HPDE6-E6E7 (cell line): ENCODE measurements at regions not wholly inside any gene's neighbourhood (a gene's known extent, or its start where the extent isn't known, plus 50 kb on each side); places are given as distances from the start of the nearest gene placed in this dataset.

ENCODE experiments used
- DNase-seq: peaks from one replicate; pipeline ENCODE4 v3.0.0; 2011; ENCODE audit warnings: missing footprints; ENCODE audit errors: extremely low spot score

GRCh38 chr9:91023741-91024140, 222.1 kb downstream of the SYK start:
- no peak for DNase-seq

DNA sequence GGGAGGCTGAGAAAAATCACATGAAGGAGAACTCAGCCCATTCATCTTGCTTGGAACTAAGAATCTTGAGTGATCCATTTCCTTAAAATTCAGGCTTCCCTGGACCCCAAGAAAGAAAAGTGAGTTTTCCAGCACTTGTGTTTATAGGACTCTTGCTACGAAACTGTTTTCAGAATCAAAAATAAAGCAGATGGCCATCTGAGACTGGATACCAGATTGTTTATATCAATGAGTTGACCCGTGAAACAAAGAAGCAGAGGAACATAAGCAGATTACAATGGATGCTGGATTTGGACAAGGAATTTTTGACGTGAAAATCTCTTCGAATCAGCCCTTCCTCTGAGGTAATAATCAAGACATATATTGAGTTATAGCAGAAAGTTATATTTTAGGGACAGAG, 223.2 kb downstream of the SYK start:
- no peak for DNase-seq

DNA sequence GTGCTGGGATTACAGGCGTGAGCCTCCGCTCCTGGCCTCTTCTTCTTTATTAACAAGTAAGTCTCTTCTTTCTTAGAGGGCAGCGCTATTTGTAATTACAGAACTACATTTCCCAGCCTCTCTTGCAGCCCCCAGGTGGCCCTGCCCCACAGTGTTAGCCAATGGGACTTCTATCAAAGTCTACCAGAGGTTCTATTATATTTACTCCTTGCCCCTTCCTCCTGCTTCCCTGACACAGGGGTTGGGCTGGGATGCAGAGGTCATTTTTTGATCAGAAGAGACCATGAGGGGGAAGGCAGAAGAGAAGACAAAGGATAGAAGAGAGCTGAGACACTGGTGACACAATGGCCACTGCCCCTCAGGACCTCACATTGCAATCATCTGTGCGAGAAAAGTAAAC, 224.2 kb downstream of the SYK start:
- DNase-seq, result no peak

GRCh38 chr9:91026266-91026665, 224.6 kb downstream of the SYK start:
- no peak for DNase-seq

- DNase-seq, result no peak
Observed at GRCh38 chr9:91027005-91027404, 225.4 kb downstream of the SYK start.

- no peak for DNase-seq
Observed at GRCh38 chr9:91028166-91028827, 226.7 kb downstream of the SYK start.

DNA sequence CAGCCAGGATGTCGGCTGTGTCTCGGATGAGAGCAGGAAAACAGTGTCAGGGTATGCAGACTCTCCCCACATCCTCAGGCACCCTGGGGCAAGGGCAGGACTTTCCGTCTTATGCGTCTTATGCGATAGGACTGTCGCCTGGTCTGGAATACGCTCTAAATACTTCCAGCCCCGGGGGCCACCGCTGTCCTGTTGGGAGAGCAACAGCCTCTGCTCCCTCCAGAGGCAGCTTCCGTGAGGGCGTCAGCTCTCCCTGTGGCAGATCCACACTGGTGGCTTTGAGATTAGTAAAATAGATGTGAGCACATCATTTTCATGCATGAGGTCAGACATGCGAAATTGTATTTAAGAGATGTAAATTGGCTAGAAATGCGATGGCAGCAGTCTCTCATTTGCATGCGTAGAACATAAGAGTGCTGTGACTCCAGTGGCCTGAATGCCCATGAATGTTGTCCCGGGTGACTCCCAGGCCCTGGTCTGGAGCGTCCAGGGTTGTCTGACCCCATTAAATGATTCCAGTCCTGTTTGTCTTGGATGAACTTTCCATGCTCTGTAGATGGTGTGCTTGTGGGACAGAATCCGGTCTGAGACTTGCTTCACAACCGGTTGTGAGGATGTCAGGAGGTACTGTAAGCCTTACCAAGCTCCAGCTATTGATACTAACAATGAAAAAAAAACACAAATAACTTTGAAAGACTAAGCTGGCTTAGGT, 228.2 kb downstream of the SYK start:
- DNase-seq, result no peak

DNA sequence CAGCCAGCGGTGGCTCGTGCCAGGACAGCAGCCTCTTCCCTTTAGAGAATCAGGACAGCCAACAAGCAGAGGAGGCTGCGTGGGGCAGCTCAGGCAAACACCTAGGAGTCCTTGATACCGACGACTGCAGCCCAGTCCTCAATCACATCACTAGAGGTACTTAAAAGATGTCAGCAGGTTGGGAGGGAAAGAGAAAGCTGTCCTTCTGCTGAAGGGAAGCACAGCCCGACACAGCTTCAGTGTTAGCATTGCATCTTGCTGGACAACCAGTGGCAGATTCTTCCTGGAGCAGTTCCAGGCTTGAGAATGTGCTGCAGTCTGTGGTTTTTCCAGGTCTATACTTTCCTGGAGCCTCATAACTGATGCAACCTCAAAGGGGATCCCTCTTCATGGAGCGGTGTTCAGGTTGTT, 230.5 kb downstream of the SYK start:
- no peak for DNase-seq

GRCh38 chr9:91033270-91033669, 231.7 kb downstream of the SYK start:
- no peak for DNase-seq

DNA sequence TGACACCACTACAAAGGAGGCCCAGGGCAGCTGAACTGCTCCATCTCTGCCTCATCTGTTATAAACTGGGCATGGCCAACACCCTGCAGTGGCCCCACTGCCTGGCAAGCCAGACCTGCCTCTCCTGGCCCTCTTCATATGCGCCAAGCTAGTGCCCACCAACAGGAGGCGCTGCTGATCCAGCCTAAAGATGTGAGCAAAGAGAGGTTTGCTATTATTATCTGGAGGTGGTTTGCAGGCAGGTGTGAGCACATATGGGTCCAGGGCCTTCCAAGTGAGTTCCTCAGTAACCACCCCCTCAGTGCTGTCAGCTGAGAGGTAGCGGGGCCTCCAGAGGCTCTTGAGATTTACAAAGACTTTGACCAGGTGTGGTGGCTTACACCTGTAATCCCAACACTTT, 232.2 kb downstream of the SYK start:
- DNase-seq, result no peak

- DNase-seq, result no peak
Observed at GRCh38 chr9:91034521-91034920, 232.9 kb downstream of the SYK start.

DNA sequence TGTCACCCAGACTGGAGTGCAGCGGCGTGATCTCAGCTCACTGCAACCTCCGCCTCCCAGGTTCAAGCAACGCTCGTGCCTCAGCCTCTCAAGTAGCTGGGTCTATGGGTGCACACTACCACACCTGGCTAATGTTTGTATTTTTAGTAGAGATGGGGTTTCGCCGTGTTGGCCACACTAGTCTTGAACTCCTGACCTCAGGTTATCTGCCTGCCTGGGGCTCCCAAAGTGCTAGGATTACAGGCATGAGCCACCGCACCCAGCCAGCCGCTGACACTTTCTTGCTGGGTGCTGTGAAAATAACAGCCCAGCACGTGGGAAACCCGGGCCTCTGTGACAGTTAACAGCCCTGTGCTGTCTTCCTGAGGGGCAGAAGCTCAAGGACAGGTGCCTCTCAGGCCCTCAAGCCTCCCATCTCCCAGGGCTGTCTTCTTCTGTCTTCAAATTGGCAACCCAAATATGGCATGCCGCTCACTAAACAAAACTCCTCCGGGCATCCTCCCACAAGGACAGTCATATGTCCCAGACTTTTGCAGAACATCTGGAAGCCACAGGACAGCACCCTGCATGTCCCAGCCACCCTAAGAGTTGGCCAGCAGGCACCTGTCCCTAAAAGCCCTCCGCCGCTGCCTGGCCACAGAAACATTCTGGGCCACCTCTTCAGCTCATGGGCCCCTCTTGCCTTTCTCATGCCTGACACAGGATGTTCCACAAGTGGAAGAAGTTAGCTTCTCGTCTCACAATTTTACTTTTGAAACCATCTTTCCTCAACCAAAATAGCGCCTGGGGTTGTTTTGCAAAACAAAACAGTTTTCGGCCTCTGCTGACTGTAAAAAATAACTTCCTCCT, 233.6 kb downstream of the SYK start:
- no peak for DNase-seq

- DNase-seq, result no peak
Observed at GRCh38 chr9:91035825-91036208, 234.2 kb downstream of the SYK start.

GRCh38 chr9:91036356-91036755, 234.7 kb downstream of the SYK start:
- DNase-seq, result no peak

DNA sequence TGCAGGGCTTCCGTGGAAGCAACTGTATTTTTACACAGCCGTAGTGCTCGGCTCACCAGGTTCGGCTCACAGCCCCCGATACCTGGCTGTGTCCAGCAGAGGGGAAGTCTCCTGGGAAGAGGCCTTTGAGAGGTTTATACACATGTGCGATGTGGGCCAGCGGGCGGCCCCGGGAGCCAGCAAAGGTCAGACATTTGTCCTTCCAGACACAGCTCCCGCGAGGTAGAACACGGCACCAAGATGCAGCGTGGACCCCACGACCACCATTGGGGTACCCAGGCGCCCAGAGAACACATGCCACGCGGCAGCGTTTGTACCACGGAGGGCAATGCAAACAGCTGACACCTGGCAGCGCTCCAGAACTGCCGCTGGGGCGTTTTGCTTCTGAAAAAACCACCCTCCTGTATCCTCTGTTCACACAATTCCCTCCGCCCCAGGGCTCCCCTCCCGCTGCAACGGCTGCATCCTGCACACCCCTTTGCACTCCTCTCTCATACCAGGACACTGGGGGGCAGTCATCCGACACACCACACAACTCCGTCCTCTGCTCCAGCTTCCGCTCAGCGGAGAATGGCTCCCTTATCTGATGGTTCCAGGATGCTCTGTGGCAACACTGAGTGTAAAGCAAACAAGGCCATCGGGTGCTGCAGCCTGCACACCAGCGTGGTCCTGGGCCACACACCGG, 235.3 kb downstream of the SYK start:
- DNase-seq, result no peak

DNA sequence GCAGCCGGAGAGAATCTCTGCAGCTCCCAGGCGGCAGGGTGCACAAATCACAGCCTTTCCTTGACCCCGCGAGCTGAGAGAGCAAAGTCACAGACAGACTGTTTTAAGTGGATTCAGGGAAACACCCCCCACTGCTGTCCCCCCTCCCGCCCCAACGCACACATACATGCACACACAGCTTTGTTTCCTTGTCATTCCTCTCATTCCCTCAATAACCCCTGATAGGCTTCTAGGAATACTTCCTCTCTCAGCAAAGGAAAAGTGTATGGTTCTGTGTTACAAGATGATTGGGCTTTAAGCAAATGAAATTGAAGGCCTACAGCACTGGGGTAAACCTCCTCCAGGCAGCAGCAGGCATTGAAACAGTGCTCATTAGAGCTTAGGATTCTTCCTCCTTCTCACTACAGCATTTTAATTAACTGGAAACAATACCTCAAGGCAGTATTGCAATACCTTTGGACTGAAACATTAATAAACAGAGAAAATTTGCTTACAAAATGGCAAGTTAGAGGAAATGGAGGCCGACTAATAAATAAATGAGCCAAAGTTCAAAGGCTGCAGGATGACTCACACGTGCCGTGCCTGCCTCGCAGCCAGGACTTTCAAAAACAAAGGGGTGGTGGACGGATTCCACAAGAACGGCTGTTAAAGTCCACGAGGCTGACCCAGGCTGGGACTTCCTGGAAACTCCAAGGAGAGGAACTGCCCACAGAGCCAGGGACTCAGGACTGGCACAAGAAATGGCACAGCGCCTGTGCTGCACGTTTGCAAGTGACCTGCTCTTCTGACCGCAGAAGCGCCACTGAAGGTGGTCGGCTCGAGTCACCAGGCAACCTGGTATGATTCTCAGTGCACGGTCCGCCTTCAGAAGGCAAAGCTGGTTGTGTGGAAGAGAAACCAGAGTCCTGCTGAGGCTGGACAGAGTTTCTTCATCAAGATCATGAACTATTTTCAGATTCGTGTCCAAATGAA, 236.2 kb downstream of the SYK start:
- peak; percentile 43 for DNase-seq

GRCh38 chr9:91038483-91039124, 237.0 kb downstream of the SYK start:
- no peak for DNase-seq

- DNase-seq, result no peak
Observed at GRCh38 chr9:91039125-91039834, 237.7 kb downstream of the SYK start.

- DNase-seq, result no peak
Observed at GRCh38 chr9:91039835-91040140, 238.2 kb downstream of the SYK start.
